Neural progenitor cell (in vitro differentiated cells): ENCODE measurements at regions not wholly inside any gene's neighbourhood (a gene's known extent, or its start where the extent isn't known, plus 50 kb on each side); places are given as distances from the start of the nearest gene placed in this dataset.

Experiments
- EZH2 ChIP-seq: fragments of 200-600 bp; sonication (generic); IDR thresholded peaks from 2 replicates; pipeline ENCODE4 v1.6.1; 2017; ENCODE audit warnings: antibody characterized with exemption, mild to moderate bottlenecking, moderate library complexity
- EZH2phosphoT487 ChIP-seq: fragments of 200-600 bp; sonication (generic); IDR thresholded peaks from 2 replicates; pipeline ENCODE4 v1.6.1; 2017; ENCODE audit warnings: antibody characterized with exemption
- TF ChIP-seq, protein P1 (sequence below): fragments of 200-600 bp; sonication (generic); IDR thresholded peaks from 2 replicates; pipeline ENCODE4 v1.5.1; 2017; ENCODE audit warnings: antibody characterized with exemption, mild to moderate bottlenecking

DNA sequence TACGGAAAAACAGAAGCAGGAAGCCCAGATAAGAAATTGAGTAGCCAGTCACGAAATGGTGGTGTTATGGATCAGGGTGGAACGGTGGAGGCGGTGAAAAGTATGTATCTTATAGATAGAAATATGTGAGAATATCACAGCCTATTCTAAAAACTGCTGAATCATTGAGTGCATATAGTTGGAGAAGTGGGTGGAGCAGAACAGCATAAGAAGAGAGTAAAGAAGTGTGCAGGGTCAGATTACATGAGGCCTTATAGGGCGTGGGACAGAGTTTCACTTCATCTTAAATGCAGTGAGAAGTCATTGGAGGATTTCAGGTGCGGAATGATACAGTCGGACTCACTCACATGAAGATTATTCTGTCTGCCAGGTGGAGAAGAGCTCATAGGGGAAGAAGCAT is 293.1 kb downstream of the TRIML1 start:
- TF ChIP-seq, protein P1, sequence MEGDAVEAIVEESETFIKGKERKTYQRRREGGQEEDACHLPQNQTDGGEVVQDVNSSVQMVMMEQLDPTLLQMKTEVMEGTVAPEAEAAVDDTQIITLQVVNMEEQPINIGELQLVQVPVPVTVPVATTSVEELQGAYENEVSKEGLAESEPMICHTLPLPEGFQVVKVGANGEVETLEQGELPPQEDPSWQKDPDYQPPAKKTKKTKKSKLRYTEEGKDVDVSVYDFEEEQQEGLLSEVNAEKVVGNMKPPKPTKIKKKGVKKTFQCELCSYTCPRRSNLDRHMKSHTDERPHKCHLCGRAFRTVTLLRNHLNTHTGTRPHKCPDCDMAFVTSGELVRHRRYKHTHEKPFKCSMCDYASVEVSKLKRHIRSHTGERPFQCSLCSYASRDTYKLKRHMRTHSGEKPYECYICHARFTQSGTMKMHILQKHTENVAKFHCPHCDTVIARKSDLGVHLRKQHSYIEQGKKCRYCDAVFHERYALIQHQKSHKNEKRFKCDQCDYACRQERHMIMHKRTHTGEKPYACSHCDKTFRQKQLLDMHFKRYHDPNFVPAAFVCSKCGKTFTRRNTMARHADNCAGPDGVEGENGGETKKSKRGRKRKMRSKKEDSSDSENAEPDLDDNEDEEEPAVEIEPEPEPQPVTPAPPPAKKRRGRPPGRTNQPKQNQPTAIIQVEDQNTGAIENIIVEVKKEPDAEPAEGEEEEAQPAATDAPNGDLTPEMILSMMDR: no peak
- TF ChIP-seq EZH2 (no peak), EZH2phosphoT487 (no peak)
